CD14-positive monocyte (primary cell): ENCODE measurements at regions not wholly inside any gene's neighbourhood (a gene's known extent, or its start where the extent isn't known, plus 50 kb on each side); places are given as distances from the start of the nearest gene placed in this dataset.

Experiments
- DNase-seq, 3 donors: peaks; one replicate each; pipeline ENCODE4 v3.0.0-alpha.2; 2011 to 2022
- H2AFZ ChIP-seq: 2 replicates; pipeline ENCODE4 v1.6.0; 2012; ENCODE audit warnings: mild to moderate bottlenecking, low read depth, low read length, inconsistent platforms; ENCODE audit not compliant: insufficient read depth, poor library complexity, severe bottlenecking
- H3K27ac ChIP-seq, 2 donors: 1 replicate in 1 of 2; 2 replicates in 1 of 2; pipeline ENCODE4 v1.5.1; 2012 to 2013; ENCODE audit warnings: low read length in 2 of 2, control low read depth in 1 of 2, inconsistent platforms in 1 of 2, low read depth in 1 of 2, mild to moderate bottlenecking in 1 of 2
- H3K27me3 ChIP-seq, 2 donors: one replicate each; pipeline versions ENCODE4 v1.6.0 to v1.6.1; 2011 to 2013; ENCODE audit warnings: low read length in 2 of 2; ENCODE audit not compliant: control insufficient read depth in 2 of 2, insufficient read depth in 2 of 2
- H3K36me3 ChIP-seq, 2 donors: replicated peaks in 1 of 2; 1 replicate in 1 of 2; 2 replicates in 1 of 2; pipeline versions ENCODE4 v1.5.1 to v1.6.1; 2012 to 2013; ENCODE audit warnings: low read length in 2 of 2, control low read depth in 1 of 2, inconsistent platforms in 1 of 2, mild to moderate bottlenecking in 1 of 2; ENCODE audit not compliant: insufficient read depth in 2 of 2, control insufficient read depth in 1 of 2
- H3K4me1 ChIP-seq, 2 donors: 1 replicate in 1 of 2; 2 replicates in 1 of 2; pipeline versions ENCODE4 v1.5.1 to v1.6.1; 2012 to 2013; ENCODE audit warnings: low read length in 2 of 2, control low read depth in 1 of 2, inconsistent platforms in 1 of 2, mild to moderate bottlenecking in 1 of 2, moderate library complexity in 1 of 2; ENCODE audit not compliant: insufficient read depth in 2 of 2, control insufficient read depth in 1 of 2
- H3K4me2 ChIP-seq: replicated peaks from 2 replicates; pipeline ENCODE3; 2012; ENCODE audit warnings: low read length, moderate library complexity, mild to moderate bottlenecking; ENCODE audit not compliant: poor library complexity, severe bottlenecking; ENCODE audit errors: extremely low read depth
- H3K4me3 ChIP-seq, 3 experiments: fragments of 200-600 bp in 1 of 3; sonication (generic) in 1 of 3; replicated peaks in 1 of 3; 1 replicate in 2 of 3; 2 replicates in 1 of 3; pipeline ENCODE4 v1.5.1; 2011 to 2013; ENCODE audit warnings: low read length in 3 of 3, mild to moderate bottlenecking in 3 of 3, control low read depth in 2 of 3, low read depth in 2 of 3, inconsistent platforms in 1 of 3, moderate library complexity in 1 of 3
- H3K79me2 ChIP-seq: 2 replicates; pipeline ENCODE4 v1.6.0; 2012; ENCODE audit warnings: mild to moderate bottlenecking, control low read depth, inconsistent platforms, low read length, moderate library complexity; ENCODE audit not compliant: insufficient read depth
- H3K9ac ChIP-seq: 2 replicates; pipeline ENCODE4 v1.6.0; 2017; ENCODE audit warnings: low read length, mild to moderate bottlenecking; ENCODE audit not compliant: insufficient read depth, poor library complexity, severe bottlenecking
- H3K9me3 ChIP-seq, 2 donors: replicated peaks in 1 of 2; 1 replicate in 1 of 2; 2 replicates in 1 of 2; pipeline versions ENCODE4 v1.5.1 to v1.6.1; 2012 to 2013; ENCODE audit warnings: low read length in 2 of 2, control low read depth in 1 of 2; ENCODE audit not compliant: control insufficient read depth in 1 of 2, insufficient read depth in 1 of 2
- H4K20me1 ChIP-seq: 2 replicates; pipeline ENCODE4 v1.6.0; 2012; ENCODE audit warnings: mild to moderate bottlenecking, low read length, control low read depth, moderate library complexity; ENCODE audit not compliant: insufficient read depth
- H3K27ac Mint-ChIP-seq, 7 donors: one replicate each; pipeline ENCODE4 v1.8.0; 2020; ENCODE audit warnings: mild to moderate bottlenecking in 7 of 7, mixed read lengths in 7 of 7, moderate library complexity in 6 of 7, inconsistent platforms in 2 of 7
- H3K27me3 Mint-ChIP-seq, 3 donors: one replicate each; pipeline ENCODE4 v1.8.0; 2021 to 2022; ENCODE audit warnings: low read depth in 3 of 3, mild to moderate bottlenecking in 3 of 3, mixed read lengths in 3 of 3, moderate library complexity in 3 of 3, inconsistent platforms in 1 of 3
- H3K36me3 Mint-ChIP-seq, 2 donors: one replicate each; pipeline ENCODE4 v1.8.0; 2020; ENCODE audit warnings: mixed read lengths in 2 of 2, inconsistent platforms in 1 of 2, mild to moderate bottlenecking in 1 of 2
- H3K4me1 Mint-ChIP-seq: one replicate; pipeline ENCODE4 v1.8.0; 2020; ENCODE audit warnings: mild to moderate bottlenecking, mixed read lengths
- H3K4me3 Mint-ChIP-seq, 2 donors: one replicate each; pipeline ENCODE4 v1.8.0; 2020; ENCODE audit warnings: mild to moderate bottlenecking in 2 of 2, mixed read lengths in 2 of 2, moderate library complexity in 1 of 2
- H3K9me3 Mint-ChIP-seq, 7 donors: one replicate each; pipeline ENCODE4 v1.8.0; 2020 to 2022; ENCODE audit warnings: mixed read lengths in 7 of 7, mild to moderate bottlenecking in 6 of 7, moderate library complexity in 6 of 7, inconsistent platforms in 2 of 7
- WGBS: methylation state at CpG from one replicate; pipeline ENCODE4 v1.1.5; 2013; ENCODE audit warnings: missing lambda C conversion rate; ENCODE audit not compliant: insufficient coverage; 5-methylcytosine and 5-hydroxymethylcytosine counted together
- intact Hi-C, 2 donors: fragments of 100-400 bp; cut with micrococcal nuclease; formaldehyde crosslinking; loops; one replicate each; pipeline versions ENCODE4 v1.15.0 to v1.15.1; 2023
- TF ChIP-seq, protein P1 (sequence below): fragments of 200-600 bp; IDR thresholded peaks from one replicate; pipeline ENCODE4 v1.8.0; 2022; ENCODE audit warnings: antibody characterized with exemption, mild to moderate bottlenecking

DNA sequence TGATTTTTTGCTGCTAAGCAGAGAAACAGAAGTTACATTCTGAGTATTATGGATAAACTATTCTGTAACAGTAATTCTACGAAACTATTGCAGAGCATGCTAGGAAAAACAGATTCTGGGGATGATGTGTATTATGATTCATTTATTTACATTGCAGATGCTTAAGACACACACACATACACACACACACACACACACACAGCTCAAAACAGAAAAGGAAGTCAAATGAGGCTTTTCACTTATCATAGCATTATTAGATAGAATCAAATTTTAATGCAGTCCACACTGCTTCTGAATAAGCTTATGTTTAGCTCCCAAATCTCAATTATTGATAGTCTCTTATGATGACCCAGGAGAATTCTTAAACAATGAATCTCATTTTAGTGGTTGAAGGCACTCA, 307.2 kb downstream of the HGF start:
- H3K4me1 Mint-ChIP-seq: no peaks in the 10 kb centered on the region
- intact Hi-C loops: no loop called here
- no peak overlapping the region for H2AFZ ChIP-seq
- no peak for DNase-seq
- no peak overlapping the region for H3K9ac ChIP-seq
- no peak overlapping the region for H3K27ac ChIP-seq
- H3K79me2 ChIP-seq: no peaks in the 10 kb centered on the region
- H3K36me3 Mint-ChIP-seq: no peaks in the 10 kb centered on the region
- H3K4me3 ChIP-seq: no peak overlapping the region
- peaks cover 0 to 5% (median 0%) of the 10 kb centered on the region in 3 donors for H3K27me3 Mint-ChIP-seq
- H3K9me3 Mint-ChIP-seq: peaks cover 0 to 2% (median 0%) of the 10 kb centered on the region in 7 donors
- TF ChIP-seq, protein P1, sequence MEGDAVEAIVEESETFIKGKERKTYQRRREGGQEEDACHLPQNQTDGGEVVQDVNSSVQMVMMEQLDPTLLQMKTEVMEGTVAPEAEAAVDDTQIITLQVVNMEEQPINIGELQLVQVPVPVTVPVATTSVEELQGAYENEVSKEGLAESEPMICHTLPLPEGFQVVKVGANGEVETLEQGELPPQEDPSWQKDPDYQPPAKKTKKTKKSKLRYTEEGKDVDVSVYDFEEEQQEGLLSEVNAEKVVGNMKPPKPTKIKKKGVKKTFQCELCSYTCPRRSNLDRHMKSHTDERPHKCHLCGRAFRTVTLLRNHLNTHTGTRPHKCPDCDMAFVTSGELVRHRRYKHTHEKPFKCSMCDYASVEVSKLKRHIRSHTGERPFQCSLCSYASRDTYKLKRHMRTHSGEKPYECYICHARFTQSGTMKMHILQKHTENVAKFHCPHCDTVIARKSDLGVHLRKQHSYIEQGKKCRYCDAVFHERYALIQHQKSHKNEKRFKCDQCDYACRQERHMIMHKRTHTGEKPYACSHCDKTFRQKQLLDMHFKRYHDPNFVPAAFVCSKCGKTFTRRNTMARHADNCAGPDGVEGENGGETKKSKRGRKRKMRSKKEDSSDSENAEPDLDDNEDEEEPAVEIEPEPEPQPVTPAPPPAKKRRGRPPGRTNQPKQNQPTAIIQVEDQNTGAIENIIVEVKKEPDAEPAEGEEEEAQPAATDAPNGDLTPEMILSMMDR: no peak
- no peaks in the 10 kb centered on the region for H3K4me1 ChIP-seq
- no peaks in the 10 kb centered on the region for H4K20me1 ChIP-seq
- H3K4me3 Mint-ChIP-seq: no peak overlapping the region
- no peaks in the 10 kb centered on the region for H3K27me3 ChIP-seq
- no peak overlapping the region for H3K4me2 ChIP-seq
- no CpG with 5 or more reads among the region's 1 CpG for WGBS
- H3K9me3 ChIP-seq: no peaks in the 10 kb centered on the region
- no peak overlapping the region for H3K27ac Mint-ChIP-seq
- H3K36me3 ChIP-seq: no peaks in the 10 kb centered on the region

DNA sequence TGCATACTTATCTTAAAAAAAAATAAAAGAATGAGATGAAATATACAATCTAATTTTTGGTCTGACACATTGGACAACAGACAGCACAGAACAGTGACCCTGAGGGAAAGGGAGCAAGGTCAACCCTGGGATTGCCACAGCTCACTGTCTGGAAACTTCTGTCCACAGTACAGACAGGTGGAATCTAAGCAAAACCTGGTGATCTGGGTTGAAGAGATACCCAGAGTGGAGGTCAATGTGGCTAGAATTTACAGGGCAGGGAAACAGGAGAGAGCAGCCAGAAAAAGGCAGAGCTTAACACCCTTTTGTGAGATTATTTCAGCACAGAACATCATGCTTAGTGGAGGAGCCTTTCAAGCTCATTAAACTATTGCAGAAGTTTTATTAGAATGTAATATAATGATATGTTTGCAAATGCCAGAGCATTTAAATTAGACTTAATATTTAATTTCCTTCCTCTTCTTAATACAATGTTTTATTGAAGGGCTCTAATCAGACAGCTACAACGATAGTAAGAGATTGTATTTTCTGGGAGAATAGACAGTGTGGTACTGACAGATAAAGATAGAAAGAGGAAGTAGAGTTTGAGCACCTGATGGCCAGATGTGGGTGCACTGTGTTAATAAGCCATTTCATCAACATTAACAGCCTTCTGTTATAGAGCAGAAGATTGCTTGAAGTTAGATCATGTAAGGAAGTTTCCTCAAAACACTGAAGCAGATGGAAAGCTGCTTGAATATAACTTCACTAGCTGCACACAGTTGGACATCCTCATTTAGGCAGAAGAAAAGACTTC, 309.4 kb downstream of the HGF start:
- WGBS: no CpG with 5 or more reads among the region's 1 CpG
- TF ChIP-seq, protein P1: no peak
- Histone ChIP-seq H3K4me3 (no peak overlapping the region), H3K9me3 (no peaks in the 10 kb centered on the region), H4K20me1 (no peaks in the 10 kb centered on the region), H3K27ac (no peak overlapping the region), H3K79me2 (no peaks in the 10 kb centered on the region), H3K9ac (no peak overlapping the region), H2AFZ (no peak overlapping the region), H3K36me3 (no peaks in the 10 kb centered on the region), H3K4me1 (no peaks in the 10 kb centered on the region), H3K4me2 (no peak overlapping the region), H3K27me3 (no peaks in the 10 kb centered on the region)
- H3K36me3 Mint-ChIP-seq: no peaks in the 10 kb centered on the region
- no peak overlapping the region for H3K4me3 Mint-ChIP-seq
- no peaks in the 10 kb centered on the region for H3K9me3 Mint-ChIP-seq
- H3K27me3 Mint-ChIP-seq: peaks cover 0 to 5% (median 2%) of the 10 kb centered on the region in 3 donors
- H3K27ac Mint-ChIP-seq: no peak overlapping the region
- H3K4me1 Mint-ChIP-seq: no peaks in the 10 kb centered on the region
- intact Hi-C loops: no loop called here
- no peak for DNase-seq
